GM19240 (cell line): ENCODE measurements at regions not wholly inside any gene's neighbourhood (a gene's known extent, or its start where the extent isn't known, plus 50 kb on each side); places are given as distances from the start of the nearest gene placed in this dataset.

Source experiments
- DNase-seq: peaks from one replicate; pipeline ENCODE4 v3.0.0; 2011; ENCODE audit warnings: low spot score; ENCODE audit not compliant: insufficient read length

DNA sequence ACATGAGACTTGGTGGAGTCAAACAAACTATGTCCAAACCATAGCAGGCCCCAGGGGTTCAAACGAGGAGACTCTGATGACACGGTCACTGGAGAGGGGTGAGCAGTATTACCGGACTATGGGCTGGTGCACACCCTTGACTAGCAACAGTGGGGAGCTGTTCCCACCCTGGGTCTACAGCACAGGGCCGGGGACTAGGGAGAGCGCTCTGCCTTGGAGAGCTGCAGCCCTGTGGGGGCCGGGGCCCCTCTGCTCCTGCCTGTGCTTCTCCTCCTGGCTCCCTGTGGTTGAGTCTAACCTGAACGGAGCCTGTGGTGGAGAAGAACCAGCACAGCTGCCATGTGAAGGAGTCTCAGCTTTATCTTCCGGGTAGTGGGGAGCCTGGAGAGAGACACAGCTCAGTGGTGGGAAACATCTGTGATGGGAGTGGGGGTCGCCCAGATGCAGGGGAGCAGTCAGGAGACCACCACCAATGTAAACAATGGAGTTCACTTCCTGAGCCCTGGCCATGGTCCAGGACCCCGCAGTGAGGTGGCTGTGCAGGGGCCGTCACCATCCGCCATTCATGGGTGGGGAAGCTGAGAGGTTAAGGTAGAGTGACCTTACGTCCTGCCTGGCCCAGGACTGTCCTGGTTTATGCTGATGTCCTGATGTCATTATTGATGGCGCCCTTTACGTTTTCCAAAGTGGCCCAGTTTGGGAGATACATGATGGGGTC lies 195.7 kb upstream of the TWIST2 start:
- DNase-seq, result no peak

DNA sequence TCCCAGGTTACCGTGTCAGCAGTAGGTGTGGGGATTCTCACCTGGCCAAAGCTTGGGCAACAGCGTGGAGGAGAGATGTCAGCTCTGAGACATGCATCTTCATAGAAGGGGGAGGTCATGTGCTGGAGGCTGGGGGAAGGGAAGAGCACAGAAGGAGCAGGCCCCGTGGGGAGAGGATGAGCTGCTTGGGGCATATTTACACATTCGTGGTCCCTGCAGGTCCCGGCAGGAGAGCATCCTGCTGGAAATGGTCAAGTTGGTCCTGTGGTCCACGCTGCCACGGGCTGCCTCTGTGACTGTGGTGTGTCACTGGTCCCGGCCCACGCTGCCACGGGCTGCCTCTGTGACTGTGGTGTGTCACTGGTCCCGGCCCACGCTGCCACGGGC lies 195.1 kb upstream of the TWIST2 start:
- DNase-seq, result no peak

DNA sequence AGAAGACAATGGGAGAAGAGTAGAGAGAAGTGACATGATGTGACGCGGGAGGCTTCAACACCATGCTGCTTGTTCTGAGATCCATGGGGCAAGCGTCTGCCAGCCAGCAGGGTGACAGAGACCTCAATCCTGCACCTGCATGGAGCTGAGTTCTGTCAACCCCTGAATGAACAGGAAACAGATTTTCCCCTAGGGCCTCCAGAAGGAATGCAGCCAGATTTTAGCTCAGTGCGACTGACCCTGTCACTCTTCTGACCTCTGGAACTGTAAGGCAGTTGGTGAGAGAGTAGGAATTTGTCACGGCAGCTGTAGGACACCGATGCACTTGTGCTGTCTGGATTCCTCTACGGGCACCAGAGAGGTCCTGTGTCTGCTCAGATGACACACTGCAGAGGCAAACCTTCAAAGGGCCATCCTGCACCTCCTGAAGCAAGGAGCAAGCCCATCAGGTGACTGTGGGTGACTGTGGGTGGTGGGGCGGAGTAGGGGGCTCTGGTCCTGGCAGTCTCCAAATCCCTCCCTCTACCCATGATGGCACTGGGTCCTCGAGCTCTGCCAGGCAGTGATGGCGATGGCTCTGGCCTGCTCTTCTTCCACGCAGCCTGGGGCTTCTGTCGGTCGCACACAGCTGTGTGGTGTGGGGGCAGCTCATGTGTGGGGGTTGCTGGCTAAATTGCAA lies 194.3 kb upstream of the TWIST2 start:
- DNase-seq, result no peak

DNA sequence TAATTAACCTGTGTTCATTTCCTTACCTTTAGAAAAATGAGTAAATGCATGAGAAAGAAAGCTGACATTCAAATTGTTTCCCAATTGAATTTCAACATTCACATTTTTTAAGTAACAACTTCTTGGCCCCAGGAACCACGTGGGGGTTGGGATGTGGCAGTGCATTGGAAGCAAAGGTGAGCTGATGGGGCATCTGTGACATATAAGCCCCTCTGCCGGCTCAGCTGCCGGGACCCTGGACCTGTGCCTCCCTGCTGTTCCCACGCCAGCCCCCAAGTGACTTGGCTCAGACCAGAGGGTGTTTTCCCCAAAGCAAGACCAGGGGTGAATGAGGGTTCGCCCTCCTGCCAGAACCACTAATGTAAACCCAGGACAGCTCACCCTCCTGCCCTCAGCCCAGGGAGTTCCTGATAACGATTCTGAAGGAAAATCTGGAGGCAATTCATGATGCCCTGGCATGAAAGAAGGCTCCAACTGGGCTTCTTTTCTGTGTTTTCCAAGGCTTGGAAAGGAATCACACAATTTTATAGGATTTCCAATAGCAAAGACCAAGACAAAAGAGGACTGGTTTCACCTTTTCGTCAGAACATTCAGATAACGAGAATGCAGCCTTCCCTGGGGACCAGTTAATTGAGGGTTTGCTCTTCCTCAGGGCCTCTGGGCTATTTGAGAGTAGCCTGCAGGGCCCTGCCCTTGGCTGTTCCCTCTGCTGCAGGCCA lies 193.2 kb upstream of the TWIST2 start:
- no peak for DNase-seq

DNA sequence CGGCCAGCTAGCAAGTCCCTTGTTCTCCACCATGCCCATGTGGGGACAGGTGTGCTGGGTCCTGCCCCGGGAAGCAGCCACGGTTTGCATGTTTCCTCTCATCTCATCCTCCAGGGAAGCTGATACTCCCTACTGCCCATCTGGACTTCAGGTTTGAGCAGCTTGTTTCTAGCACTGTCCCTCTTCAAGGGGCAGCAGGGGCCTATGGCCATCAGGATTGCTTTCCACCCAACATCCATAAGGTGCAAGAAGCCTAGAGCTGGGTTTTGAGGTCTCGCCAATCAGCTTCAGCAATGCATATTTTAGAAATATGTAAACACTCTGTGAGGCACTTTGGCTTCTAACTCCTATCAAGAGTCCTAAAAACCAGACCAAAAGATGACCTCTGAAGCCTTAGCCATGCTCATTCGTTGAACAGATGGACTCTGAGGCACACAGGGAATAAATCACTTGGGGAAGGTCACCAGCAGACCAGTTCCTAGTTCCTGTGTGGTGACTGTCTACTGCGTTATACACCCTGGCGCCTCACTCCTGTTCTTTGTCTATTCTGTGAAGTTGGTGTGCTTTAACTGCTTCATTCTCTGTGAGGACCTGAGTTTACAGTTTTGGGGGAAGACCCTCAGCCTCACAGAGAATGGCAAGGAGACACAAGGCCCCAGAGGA lies 192.6 kb upstream of the TWIST2 start:
- DNase-seq, result no peak

DNA sequence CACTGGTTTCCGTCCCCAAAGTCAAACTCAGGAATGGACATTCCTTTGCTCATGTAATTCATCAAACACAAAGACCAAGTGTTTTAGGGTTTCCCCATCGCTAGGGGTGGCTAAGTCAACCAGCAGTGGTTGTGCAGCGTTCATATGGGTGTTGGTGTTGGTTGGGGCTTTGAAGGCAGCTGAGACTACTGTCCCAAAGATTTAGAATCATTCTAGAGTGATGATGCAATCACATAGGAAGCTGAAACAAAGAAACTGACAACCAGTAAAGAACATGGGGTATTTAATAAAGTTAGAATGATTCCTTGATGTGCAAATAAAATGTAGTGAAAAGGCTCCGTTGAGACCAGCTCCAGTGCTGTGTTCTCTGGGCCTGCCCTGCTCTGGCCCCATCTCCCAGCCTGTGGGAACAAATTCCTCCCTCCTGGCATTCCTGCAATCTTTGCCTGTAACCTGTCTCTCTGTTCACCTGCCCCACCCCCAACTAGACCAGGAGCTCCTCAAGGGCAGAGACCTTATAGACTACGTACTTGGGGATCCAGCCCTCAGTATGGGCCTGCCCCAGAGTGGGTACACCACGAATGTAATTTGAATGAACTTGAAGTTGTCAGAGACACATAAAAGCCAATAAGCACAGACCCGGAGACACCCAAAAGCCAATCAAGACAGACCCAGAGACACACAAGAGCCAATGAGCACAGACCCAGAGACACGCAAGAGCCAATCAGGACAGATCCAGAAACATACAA lies 191.7 kb upstream of the TWIST2 start:
- no peak for DNase-seq

DNA sequence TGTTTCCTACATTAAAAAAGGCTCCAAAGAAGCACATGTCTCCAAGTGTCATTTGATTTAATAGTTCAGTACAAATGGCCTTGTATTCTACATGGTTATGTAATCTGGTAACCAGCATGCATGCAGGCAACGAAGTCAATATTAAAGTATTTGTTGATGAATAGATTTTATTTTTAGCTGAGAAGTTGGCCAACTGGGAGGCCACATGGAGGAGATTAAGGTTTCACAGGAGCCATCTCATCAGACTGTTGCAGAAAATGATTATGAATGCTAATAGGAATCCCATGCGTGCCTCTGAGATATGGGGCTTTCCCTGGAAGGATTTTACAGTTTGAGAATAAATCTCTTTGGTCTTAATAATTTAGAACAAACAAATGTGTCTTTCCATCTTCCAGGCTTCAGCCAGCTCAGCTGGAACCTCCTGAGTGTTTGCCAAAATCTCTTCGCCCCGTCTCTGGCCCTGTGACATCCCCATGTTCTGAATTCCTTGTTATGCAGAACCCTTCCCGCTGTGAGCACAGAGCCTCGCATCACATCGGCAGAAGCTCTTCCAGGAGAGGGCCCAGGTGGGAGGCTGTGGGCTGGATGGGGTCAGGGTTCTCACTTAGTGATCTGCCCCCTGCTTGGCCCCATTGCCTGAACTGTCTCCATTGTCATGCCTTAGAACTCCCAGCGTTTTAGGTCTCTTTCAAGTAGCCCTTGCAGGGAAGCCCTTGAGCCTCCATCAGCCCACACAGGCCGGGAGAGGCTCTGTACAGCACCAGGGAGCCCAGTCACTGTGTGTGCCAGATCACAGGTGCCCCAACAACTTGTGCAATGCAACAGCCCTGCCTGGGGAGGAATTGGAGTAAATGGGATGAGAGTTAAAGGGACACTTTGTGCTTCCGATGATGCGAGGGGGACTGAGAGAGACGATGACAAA lies 190.5 kb upstream of the TWIST2 start:
- no peak for DNase-seq

DNA sequence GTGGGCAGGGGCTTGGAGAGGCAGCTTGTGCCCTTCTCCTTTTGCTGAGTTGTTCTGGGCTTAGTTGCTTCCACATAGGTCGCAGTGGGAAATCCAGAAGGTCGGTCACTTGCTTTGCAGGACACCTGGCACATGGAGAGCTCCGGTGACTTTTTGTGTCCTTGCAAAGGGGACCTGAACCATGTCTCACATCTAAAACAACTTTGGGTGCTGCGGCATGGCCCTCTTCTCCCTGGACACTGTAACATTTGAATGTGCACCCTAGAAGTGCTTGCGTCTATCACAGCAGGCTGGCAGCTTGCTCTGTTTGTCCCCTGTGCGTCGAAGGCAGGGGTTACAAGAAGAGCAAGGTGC lies 189.9 kb upstream of the TWIST2 start:
- DNase-seq, result no peak

DNA sequence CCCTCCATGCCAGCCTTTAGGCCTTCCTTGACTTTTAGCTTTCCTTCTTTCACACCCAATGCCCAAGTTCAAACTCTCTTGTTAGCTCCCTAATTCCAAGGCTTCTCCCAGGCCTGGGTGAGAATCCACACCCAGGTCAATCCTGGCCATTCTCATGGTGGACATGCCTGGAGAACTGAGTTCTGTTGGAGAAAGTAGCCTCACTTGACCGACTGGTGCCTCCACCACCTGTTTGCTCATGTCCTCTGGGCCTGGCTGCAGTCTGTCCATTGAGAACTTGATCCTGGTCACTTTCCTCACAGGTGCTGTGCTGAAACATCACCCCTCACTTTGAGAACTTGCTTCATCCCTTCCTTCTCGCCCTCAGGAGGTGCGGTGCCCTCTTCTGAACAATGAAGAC lies 189.1 kb upstream of the TWIST2 start:
- DNase-seq, result no peak

DNA sequence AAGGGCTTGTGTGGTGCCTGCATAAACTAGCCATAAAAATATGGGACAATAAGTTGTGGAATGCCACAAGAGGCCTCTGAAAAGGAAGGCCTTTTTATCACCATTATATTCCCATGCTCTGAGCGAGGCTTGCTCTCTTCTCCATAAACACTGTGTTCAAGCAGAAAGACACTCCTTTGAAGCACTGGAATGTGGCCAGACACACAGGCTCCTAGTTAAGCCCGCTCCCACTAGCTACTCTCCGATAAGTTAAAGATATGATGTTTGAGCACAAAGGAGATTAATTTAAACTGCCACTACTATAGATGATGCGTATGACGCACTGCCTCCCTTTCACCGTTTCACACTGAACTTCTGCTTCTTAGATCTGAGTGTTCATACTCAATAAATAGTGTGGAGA lies 188.7 kb upstream of the TWIST2 start:
- DNase-seq, result no peak

DNA sequence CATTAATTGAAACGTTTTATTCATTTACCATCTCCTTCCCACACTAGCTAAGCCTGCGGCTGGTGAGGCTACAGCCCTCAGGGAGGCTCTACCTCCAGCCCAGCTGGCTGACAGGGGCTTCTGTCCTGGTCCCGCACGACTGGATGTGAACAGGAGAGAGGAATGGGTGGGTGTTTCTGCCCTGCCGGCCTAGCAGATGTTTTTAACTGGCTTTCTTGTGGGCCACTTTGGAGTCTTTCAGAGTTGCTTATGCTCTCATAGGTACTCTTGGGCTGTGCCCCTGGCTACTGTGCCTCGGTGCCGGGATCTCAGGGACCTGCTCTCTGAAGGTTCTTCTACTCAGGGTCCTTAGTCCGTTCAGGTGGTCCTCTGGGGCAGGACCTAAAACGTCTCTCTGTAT lies 184.3 kb upstream of the TWIST2 start:
- no peak for DNase-seq

DNA sequence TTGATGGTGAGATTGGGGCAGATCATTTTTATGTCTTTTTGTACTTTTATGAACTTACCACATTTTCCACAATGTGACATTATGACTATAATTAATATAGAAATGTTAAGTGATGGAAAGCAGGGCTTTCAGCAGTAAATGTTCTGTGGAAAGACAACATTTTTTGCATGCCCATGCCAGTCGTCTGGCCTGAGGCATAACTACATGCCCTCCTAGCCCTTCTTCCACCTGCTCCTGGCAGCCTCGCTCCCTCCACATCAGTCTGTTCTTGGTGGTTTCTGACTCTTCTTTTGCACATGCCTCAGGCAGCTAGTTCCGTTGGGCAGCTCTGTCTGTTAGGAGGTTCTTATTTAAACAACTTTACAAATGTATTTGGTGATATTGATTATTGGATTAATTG lies 182.0 kb upstream of the TWIST2 start:
- no peak for DNase-seq

DNA sequence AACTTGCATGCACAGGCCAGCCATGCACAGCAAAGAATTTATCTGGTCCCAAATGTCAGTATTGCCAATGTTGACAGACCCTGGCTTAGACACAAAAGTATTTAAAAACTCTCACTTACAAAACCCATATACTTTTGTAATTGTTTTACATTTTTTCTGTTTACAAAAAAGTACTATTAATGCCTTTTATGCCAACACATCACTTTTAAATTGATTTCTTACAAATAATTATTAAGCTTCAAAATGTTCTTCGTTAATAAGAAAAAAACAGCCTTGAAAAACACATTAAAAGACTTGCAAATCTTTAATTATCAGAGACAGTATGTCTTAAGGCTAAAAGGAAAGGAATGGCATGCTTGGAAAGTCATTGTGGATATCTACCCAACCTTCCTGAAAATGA lies 181.3 kb upstream of the TWIST2 start:
- DNase-seq, result no peak

DNA sequence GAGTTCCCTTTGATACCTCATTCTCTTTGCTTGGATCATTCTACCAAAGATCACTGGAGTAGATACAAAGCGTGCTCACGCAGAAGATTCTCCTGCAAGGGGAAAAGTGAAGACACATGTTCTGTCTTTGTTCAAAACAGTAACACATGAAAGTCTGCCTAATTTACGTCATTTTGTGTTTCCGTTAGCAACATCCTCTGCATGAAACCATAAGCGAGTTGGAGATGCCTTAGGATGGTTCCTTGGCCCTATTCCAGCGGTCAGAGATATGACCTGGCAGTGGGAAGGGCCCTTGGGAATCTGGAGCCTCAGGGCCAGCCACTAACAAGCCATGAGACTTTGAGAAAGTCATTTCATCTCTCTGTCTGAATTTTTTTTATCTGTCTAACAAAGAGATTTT lies 180.9 kb upstream of the TWIST2 start:
- no peak for DNase-seq

DNA sequence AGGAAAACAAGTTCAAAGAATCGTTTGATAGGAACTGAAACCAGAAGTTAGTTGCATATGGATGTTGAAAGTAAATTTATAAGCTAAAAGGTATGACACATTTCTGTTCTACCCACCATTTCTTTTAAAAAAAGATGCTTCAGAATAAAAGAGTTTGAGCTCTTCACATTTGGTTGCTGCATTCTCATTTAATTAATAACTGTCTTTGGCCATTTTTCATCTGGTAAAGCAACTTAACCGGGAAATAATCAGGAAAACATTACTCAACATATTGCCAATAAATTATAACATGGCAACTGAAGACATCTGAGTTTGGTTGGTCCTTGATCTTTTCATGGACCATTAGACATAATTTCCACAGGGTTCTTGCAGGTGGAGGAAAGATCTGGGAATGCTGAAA lies 180.2 kb upstream of the TWIST2 start:
- no peak for DNase-seq

DNA sequence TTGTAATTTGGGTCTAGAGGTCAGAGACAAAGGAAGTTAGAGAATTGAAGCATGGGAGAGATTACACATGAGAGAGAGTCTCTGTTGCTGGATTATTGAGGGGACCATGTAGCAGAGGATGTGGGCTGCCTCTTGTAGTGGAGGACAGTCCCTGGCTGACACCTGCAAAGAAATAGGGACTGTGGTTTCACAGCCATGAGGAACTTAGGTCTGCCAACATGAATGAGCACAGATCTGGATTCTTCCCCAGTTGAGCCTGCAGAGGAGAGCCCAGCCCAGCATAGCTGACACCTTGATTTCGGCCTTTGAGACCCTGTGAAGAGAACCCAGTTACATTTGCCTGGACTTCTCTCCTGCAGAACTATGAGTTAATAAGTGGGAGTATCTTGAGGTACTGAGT lies 179.5 kb upstream of the TWIST2 start:
- DNase-seq, result no peak

DNA sequence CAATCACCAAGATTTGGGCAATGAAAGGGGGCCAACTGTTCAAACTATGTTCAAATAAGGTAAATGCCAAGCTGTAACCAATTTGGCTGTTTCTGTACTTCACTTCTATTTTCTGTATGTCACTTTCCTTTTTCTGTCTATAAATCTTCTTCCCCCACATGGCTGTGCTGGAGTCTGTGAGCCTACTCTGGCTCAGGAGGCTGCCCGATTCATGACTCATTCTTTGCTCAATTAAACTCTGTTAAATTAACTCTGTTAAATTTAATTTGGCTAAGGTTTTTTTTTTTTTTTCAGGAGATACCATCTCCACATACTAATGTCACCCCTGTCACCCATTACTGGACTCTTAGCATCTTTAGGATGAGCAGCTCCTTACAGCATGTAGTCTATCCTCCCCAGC lies 178.8 kb upstream of the TWIST2 start:
- no peak for DNase-seq

DNA sequence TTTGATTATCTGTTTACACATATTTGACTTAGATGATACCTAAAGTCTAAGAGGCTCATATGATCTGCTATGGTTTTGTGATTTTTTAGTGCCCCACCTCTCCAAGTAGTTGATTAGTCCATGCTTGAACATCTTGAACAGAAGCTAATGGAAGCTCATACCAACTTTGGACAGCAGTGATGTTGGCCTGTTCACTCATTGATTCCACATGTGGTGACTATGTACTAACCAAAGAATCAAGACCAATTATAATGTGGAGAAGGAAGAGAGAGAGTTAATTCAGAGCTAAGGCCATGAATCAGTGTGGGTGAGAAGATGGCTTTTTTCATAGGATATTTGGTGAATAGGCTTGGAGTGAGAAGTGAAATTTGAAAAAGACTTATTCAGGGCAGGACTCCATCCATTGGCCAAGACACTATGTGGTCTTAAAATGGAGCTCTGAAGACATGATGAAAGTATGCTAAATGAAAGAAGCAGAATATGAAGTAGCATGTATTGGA lies 178.3 kb upstream of the TWIST2 start:
- no peak for DNase-seq

DNA sequence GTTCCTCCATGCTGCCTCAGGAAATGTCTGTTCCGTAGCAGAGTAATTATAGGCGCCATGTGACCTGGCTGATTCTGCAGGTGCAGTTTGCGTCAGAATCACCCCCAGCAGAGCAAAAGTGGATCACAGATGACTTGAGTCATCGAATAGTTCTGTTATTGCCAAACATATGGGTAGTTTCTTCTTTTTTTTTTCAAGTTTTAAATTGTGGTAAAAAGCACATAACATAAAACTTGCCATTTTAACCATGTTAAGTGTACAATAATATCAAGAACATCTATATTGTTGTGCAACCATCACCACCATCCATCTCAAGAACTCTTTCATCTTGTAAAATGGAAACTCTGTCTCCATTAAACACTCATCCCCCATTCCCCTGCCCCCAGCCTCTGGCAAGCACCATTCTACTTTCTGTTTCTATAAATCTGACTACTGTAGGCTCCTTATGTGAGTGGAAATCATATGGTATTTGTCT lies 177.7 kb upstream of the TWIST2 start:
- no peak for DNase-seq

DNA sequence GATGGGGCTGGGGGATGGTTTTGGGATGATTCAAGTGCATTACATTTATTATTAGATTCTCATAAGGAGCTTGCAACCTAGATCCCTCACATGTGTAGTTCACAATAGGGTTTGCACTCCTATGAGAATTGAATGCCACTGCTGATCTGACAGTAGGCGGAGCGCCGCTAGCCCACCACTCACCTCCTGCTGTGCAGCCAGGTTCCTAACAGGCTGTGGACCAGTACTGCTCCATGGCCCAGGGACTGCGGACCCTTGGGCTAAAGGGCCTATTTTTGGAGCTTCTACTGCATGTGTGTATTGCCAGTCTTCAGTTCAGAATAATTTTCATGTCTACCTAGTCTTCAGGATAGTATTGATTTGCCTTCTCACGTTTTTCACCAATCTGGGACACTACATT lies 165.3 kb upstream of the TWIST2 start:
- no peak for DNase-seq
